ENCODE measurements at regions not wholly inside any gene's neighbourhood (a gene's known extent, or its start where the extent isn't known, plus 50 kb on each side); places are given as distances from the start of the nearest gene placed in this dataset.

GRCh38 chr2:83536556-83536955 lies 922.5 kb downstream of the SUCLG1 start:
- no peak for TF ChIP-seq CTCF (IDR thresholded peaks at IDR 0.05; ENCODE audit: low read length)
- no peak for TF ChIP-seq EZH2 (optimal IDR thresholded peaks at IDR 0.05; ENCODE audit: low read depth, low read length)
